CMK (cell line): ENCODE measurements at regions not wholly inside any gene's neighbourhood (a gene's known extent, or its start where the extent isn't known, plus 50 kb on each side); places are given as distances from the start of the nearest gene placed in this dataset.

Experiments used
- DNase-seq: peaks from one replicate; pipeline ENCODE4 v3.0.0-alpha.2; 2010; ENCODE audit warnings: low read depth

DNA sequence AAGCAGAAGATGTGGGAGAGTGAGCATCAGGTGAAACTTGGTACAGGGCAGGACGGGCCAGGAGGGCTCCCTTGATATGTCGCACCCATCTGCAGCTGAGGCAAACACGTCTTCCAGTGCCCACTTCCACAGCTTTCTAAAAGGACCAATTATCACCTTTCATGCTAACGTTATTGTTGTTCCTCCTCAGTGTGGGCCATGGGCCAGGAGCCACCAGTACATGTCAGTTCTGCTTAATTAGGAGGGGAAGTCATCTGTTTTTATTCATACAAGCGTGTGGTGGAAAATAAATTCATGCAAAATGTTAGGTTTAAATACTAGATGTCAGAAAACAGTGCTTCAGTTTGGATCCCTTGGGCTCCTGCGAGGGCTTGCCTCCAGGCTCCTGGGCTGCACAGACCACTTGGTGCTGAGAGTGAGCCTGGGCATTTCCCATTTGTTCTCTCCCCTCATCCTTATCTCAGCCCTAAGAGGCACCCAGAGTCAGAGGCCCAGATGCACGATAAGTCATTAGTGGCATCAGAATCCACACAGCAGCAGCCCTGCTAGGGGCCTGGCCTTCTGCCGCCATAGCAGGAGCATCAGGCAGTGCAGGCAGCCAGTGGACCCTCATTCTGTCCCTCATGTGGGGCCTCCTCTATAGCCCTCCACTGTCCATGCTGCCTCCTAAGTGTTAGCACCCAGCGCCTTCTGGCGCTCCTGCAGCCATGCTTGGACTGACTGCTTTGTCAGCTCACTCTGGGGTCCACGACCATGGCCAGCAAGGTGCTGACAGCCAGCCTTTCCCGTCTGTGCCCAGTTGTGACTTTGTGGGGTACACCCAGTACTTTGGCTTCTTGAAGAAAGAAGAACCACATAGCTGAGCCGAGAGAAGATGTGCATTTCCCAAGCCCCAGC lies 539.8 kb upstream of the RAB6C start:
- DNase-seq, result no peak

DNA sequence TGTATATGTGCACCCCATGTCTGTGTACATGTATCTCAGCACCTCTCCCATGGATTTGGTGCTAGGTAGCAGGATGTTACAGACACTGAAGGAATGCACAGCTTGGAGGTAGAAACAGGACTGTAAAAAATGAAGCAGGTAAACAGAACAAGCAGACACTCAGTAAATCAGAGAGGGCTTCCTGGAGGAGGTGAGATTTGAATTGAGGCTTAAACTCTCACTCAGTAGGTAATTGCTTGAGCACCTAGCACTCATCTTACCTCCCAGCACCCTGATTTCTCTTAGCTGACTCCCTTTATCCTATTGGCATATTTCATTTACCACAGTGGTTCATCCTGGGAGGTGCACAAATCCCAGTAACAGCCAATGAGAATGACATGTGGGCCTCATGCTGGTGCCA lies 537.9 kb upstream of the RAB6C start:
- no peak for DNase-seq

DNA sequence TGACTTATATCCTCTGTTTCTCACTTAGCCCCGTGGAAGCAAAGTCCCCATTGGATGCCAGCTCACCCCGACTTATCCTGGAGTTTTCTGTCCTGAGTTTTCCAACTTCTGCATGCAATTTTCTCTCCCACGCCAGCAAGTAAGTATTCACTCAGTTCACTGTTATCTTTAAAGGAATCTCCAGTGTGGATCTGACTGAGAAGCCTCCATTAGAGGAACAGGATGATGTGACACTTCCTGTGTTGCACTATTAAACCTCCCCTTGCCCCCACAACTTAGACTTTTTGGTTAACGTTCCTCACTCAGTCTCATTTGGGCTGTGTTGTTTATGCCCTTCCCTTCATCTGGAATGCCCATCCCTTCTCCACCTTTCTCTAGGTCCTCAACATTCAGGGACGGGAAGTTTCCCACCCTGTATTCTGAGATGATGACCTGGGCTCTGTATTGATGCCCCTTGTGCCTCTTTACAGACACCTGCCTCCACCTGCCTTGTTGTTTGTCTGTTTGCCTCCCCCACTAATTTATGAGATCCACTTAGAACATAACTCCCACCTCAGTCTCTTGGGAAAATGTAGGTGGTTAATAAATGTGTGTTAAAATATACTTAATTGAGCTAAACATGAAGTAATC lies 536.1 kb upstream of the RAB6C start:
- peak; percentile 15 for DNase-seq

DNA sequence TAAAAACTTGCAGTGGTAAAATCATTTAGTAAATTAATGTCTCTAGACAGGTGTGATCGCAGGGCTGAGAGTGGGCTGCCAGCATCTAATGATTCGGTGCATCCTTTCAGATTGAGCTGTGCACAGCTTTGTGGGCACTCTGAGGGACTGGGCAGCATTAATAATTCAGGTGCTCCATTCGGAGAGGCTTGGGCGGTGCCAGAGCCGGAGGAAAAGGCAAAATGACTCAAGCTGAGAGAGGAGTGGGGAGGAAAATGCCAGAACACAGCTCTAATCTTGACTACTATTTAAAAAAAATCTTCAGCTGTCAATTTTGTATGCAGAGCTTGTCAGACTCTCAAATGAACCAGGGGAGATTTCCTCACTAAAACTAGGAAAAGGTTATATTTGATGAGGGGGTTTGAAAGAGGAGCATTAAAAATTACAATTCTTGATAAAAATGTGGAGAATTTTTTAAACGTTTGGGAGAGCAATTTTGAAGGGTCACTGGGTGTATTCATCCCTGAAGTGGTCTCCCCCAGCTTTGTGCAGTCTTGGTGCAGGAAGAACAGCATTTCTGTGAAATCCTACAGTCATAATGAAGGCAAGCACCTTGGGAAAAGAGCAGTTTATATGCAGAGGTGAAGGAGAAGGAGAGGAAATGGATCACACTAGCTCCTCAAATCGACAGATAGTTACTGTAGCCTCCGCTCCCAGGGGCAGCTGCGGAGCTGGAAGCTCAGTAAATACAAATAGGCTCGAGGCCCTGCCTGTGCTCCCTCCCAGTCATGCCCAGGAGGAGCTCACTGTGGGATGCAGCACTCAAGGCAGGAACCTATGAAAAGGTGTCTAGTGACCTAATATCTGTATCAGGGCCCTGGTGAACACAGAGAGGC lies 535.4 kb upstream of the RAB6C start:
- no peak for DNase-seq

DNA sequence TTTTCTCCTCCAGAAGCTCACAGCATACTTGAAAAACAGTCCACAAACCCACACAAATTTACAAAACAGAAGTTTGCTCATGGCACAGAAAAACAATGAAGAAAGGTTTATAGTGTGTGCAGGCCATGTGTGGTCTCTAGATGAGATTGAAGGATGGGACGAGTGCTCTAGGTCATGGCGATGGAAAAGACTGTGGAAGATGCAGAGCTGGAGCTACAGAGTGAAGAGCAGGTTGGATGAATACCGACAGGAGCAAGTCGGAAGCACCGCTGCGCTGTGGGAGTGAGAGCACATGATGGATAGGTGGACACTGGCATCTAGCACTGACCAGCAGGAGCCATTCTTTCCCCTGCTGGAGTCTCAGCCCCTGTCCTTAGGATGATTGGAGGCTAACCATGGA lies 534.7 kb upstream of the RAB6C start:
- DNase-seq, result no peak

DNA sequence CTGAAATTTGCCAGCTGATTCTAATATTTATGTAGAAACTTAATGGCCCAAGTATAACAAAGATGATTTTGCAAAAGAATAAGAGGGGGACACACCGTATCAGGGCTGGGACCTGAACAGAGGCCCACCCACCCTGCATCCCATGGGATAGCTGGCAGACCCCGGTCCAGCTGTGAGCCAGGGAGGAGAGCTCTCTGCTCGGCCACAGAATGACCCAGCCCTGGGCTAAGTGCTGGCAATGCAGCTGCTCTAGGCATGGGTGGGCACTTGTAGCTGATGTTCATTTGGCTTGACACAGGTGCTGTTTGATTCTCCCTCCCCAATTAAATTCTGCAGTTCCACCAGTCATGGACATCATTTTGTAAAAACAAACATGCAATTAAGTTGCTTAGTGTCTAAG lies 522.8 kb upstream of the RAB6C start:
- DNase-seq, result no peak

DNA sequence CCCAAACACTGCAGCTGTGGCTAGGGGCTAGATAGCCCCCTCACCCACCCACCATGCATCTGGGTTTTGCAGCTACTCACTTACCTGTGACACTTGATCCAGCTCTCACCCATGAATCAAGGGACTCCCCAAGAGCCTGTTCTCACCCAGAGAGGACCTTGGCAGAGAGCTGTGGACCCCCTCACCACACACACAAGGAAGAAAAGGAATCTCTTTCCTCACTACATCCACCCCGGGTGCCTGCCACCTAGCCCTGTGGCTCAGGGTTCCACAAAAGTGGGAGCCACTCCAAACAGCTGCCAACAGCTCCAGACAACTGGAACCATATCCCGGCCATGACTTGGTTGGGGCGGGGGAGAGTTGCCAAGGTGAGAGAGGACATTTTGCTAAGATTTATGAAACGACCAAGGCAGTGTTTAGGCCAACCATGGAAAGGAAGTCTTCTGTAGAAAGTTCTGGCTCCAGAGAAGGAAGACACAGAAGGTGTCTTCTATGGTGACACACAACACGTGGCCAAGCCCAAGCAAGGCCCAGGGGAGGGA lies 522.1 kb upstream of the RAB6C start:
- no peak for DNase-seq

DNA sequence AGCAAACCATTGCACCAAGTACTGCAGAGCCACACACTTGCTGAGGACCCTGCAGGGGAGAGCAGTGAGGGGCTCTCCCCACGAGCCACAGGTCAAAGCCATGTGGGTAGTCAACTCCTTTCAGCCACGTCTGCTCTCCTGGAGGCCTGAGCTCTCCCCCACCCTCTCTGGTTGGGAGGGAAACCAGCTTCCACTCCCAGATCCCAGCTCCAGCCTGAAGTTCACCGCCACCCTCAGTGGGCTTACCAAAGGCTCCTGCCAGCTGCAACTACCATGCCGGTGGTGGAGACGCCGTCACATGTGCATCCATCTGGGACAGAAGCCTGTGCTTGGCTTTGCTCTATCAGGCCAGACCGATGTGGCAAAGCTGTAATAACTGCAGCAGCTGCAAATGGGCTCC lies 521.5 kb upstream of the RAB6C start:
- no peak for DNase-seq

DNA sequence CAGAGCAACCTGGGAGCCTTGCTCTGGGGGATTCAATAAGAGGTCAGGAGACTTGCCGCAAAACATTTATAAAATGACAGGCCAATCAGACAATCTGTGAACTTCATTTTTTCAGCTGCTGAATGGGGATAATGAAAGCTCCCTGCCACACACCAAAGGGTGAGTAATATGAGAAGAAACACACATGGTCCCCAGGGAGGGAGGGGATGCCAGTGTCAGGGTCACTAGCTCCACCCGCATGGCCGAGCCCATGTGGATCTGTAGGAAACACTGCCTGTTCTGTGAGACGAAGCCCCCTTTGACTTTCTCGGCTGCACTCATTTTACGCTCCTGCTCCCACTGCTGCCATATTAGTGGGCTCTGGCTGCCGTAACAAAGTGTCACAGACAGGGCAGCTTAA lies 521.0 kb upstream of the RAB6C start:
- DNase-seq, result no peak

DNA sequence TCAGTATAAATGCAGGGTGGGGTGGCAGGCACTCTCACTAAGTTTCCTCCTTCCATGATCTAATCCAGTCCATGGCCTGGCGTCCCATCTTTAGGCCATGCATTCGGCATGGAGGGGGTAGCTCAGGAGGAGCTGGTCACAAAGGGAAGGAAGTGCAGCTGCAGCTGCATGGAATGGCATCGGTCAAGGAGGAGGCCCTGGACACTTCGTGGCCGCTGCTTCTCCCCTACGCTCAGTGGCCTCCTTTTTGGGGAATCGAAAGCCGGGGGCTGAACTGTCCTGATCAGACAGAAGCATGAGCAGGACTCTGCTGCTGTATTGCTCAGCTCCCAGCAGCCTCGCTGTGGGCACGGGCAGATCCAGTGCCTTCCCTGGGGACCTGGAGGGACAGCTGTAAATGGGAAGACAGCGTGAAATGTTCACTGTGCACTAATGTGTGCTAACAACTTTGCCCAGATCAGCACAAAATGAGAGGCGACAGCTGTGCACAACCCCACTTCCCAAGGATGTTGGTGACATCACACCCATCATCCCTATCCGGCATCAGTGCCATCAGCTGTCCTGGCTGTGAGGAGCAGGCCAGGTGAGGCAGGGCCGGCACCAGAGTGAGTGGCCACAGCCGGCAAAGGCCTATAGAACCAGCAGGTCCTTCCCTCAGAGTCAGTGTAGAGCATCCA lies 520.1 kb upstream of the RAB6C start:
- DNase-seq, result no peak

DNA sequence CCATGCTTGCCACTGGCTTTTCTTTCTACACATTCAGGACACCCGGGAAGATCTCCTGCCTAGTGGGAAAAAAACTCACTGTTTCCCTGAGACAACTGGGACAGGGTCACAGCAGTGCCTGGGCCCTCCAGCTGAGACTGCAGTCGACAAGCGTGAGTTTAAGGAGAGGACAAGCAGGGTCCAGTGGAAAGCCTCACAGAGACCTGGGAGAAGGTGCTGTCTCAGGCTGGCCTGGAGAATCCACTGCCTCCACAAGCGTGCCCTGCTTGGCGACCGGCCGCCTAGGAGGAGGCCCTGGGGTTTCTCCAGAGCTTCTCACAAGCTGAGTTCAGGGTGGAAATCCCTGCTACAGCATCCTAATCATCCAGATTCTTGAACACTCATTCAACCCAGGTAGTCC lies 519.6 kb upstream of the RAB6C start:
- DNase-seq, result no peak

DNA sequence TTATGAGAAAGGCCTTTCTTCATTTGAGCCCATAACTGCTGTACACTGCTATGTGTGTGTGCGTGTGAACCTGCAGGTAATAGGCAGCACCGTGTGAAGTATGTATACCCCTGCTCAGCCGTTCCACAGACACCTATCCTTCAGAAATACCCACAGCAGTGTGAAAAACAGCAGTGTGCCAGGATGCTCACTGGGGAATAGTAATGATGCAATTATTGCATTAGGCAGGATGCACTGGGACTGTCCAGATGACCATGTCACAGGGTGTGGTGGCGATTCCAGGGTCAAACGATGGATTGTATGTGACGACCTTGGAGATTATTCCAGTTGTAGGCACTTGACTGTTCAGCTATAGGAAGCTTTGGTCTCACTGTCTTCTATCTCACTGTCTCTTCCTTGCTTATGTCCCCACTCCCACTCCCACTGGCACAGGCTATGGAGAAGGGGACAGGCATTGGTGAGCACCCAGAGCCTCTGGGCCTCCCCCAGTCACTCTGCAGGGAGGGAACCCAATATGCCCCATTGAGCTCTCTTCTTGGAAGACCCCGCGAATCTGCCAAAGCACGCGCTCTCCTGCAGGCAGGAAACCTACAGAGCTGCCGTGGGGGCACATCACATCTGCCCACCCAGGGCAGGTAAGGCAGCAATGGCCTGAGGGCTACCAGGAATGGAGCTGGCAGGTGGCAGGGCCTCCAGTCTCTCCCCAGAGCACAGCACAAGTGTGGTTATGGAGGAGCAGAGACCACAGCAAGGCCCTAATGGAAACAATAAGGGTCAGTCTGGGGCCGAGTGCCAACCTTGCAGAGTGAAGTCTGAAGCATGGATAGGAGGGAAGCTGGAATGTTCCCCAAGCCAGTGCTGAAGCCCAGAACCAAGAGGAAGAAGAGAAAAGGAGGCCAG lies 518.9 kb upstream of the RAB6C start:
- DNase-seq, result no peak

DNA sequence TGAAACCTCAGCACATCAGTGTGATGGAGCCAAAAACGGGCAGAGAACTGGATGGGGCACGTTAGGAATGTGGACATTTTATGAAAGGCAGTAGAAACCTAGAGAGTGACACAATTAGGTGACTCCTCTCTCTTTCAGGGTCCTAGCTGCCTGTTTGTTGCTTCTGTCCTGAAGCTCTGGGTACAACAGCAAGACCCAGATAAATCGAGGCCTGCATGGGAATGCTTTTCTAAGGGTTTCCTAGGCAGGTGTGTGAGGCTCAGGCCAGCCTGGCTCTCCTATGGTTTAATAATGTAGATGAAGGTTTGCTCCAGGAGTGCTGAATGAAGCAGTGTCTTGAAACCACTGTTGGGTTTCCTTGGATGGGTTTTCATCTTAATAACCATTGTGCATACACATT lies 517.1 kb upstream of the RAB6C start:
- no peak for DNase-seq

DNA sequence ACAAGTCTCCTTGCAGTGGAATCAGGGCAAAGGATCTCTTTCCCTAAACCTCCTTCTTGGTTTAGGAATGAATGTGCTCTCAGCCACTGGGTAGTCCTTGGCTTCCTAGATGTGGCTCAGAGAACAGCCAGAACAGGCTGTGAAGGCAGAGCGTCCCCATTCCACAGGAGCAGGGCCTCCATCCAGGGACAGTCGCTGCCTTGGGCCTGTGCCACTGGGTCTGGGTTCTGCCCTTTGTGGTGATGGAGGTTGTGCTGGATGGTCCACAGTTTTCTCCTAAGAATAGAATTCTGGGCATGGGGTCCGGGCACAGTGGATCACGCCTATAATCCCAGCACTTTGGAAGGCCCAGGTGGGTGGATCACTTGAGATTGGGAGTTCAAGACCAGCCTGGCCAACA lies 516.5 kb upstream of the RAB6C start:
- no peak for DNase-seq

DNA sequence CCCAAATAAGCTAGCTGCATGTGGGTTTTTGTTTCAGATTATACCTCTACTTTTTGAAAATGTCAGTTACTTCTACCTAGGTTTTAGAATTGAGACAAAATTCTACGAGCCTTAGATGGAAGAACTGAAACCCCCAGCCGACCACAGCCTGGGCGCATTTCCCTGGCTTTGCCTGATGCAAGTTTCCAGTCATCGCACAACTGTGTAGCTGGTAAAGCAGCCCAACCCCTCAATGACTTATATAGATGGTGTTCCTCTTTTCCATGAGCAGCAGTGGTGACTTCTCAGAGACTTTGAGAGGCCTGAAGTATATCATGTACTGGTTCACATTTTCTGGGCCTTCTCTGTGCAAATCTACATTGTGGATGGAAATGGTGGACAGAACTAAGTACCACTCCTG lies 515.4 kb upstream of the RAB6C start:
- no peak for DNase-seq

DNA sequence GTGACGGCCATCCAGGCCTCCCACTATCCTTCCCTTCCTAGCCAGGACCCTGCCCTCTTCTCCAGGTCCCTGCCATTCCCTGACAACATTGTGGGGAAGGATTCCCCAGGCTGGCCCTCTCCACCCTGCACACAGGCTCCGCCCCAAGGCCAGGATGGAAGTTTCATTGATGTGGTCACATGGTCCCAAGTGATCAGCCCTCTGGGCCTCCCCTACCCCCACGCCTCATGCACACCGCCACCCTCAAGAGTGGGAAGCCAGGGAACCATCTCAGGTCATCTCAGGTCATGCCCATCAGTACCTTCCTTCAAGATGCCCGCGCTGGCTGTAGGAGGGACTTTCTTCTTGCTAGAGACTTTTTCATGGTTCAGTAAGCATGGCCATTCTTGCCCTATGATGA lies 514.8 kb upstream of the RAB6C start:
- no peak for DNase-seq

DNA sequence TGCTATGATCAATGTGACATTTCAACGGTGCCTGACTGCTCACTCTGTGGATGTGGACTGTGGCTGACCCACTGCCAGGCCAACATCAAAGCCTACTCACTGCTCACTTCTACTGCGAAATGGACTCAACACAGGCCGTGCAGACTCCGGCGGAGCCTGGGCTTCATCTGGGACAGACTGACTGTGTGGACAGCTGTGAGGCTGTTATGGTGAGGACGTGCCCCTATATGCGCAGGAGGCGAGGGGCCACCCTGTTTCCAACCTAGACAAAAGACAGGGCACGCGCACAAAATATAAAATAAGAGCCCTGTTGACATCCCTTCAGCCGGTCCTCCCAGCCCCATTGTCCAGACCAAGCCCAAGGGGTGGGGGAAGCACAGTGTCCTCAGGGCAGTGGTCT lies 514.4 kb upstream of the RAB6C start:
- no peak for DNase-seq

DNA sequence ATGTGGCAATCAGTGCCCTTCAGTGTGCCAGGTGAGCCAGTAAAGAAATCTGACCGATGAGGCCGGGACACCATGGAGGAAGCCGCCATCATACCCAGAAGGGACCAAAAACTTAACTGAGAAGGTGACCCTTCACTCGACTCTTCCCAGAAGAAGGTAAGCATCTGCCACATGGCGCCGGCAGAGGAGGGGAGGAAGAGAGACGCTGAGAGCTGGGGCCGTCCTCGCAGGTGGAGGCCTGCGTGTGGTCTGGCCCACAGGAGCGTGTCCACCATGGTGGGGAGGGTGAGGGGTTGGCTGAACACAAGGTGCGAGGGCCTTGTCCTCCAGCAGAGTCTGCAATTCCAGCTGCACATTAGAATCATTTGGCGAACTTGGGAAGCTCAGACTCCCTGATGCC lies 513.1 kb upstream of the RAB6C start:
- DNase-seq, result no peak

DNA sequence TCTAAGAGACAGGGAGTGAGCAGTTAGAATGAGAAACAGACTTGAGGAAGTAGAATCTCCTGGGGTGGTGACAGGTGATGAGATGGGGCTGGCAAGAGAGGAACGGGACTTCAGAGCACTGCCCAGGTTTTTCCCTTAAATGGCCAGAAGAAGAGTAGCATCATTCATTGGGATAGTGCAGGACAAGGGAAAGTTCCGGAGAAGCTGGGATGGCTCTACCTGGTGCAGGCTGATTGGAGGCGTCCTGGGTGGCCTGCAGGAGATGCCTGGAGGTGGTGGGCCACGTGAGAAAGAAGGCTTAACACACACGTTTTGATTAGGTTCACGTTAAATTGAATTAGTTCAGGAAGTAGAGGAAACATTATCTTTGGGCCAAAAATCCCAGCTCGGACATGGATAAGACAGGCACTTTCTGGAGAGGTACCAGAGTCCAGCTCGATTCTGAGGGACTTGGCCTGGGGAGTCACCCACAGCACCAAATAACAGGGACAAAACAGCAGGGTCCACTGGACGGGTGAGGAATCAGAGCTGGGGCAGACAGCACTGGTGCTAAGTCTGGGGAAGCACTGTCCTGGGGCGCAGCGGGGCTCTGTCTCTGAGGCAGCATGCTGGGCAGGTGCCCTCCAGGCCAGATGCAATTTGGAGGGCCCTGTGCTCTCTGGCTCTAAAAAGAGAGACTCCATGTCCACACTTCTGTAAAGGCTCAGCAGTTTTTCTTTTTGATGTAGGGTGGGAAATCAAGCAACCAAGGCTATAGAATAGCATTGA lies 512.3 kb upstream of the RAB6C start:
- no peak for DNase-seq

DNA sequence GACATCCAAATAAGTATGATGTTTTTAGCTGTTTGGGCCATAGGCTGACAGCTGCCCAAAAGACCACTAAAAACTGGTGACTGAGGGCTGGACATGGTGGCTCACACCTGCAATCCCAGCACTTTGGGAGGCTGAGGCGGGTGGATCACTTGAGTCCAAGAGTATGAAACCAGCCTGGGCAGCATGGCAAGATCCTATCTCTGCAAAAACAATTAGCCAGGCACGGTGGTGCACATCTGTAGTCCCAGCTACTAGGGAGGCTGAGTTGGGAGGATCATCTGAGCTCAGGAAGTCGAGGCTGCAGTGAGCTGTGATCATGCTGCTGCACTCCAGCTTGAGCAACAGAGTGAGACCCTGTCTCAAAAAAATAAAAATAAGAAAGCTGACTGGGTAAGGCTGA lies 511.5 kb upstream of the RAB6C start:
- DNase-seq, result no peak
